ENCODE measurements at regions not wholly inside any gene's neighbourhood (a gene's known extent, or its start where the extent isn't known, plus 50 kb on each side); places are given as distances from the start of the nearest gene placed in this dataset.
A peak's percentile ranks its signal among the peaks of the same experiment; 100 is the strongest.

- DNase-seq (ENCODE audit: low read depth in 4 of 4, low spot score in 2 of 4): no peak
Measured at GRCh38 chr4:11494232-11494631, 65.5 kb upstream of the HS3ST1 start.

GRCh38 chr4:11489453-11490083, 60.9 kb upstream of the HS3ST1 start:
- DNase-seq (ENCODE audit: low read depth in 4 of 4, low spot score in 2 of 4): no peak

- DNase-seq (ENCODE audit: low read depth in 4 of 4, low spot score in 2 of 4): no peak
Measured at GRCh38 chr4:11488657-11489452, 60.2 kb upstream of the HS3ST1 start.

GRCh38 chr4:11487868-11488544, 59.3 kb upstream of the HS3ST1 start:
- DNase-seq (ENCODE audit: low read depth in 4 of 4, low spot score in 2 of 4): peak in 1 of 4 donors; percentile 33

DNA sequence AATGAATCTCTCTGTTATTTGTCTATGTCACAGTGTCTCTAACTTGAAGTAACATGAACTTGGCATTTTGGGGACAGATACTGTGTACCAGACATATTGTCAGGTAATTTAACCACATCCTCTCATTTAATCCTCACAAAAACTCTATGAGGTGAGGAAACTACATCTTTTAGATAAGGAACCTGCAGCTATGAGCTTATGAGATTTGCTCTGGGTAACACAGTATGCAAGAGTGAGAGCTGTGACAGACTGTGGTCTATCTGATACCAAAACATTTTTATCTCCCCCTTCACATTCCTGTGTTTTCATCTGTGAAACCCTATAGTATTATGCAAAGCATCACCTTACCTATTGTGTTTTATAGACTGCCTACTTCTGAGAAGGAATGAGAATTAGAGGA, 58.4 kb upstream of the HS3ST1 start:
- no peak for DNase-seq (ENCODE audit: low read depth in 4 of 4, low spot score in 2 of 4)

DNA sequence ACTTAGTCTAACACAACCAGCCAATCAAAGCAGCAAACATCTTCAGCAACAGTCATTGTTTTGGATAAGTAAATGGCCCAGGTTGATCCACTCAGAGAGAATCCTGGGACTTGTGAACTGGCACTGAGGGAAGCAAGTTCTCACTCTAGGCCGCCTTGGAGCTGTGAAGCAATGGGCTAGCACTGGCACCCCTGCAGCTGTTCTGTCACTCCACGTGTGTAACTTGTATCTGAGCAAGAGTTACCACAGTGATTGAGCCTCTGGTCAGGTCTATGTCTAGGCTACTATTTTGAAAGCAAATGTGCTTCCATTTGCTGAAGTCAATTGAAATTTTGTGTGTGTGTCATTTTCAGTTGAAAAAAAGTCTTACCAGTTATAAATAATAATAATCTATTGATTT, 57.2 kb upstream of the HS3ST1 start:
- no peak for DNase-seq (ENCODE audit: low read depth in 4 of 4, low spot score in 2 of 4)

DNA sequence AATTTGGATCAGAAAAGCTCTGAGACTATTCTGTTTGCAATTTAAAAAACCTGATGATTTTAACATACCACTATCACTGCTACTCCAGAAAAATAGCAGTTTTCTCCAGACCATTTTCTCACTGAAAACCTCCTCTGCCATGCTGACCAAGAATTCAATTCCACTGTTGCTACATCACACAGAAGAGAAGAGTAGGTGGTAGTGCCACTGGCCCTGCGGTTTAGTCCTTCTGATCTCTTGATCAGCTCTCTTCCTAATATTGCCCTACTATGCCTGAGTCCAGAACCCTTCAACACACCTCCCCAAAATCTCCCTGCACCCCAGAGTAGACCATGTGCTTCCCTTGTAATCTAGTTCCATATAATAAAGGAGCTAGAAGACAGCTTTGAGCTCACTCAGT, 55.8 kb upstream of the HS3ST1 start:
- no peak for DNase-seq (ENCODE audit: low read depth in 4 of 4, low spot score in 2 of 4)

- DNase-seq (ENCODE audit: low read depth in 4 of 4, low spot score in 2 of 4): no peak
Measured at GRCh38 chr4:11483046-11483445, 54.4 kb upstream of the HS3ST1 start.

- DNase-seq (ENCODE audit: low read depth in 4 of 4, low spot score in 2 of 4): no peak
Measured at GRCh38 chr4:11480683-11481082, 52.0 kb upstream of the HS3ST1 start.

Data from left renal cortex interstitium (tissue), 4 donors.